B cell (primary cell): ENCODE measurements at regions not wholly inside any gene's neighbourhood (a gene's known extent, or its start where the extent isn't known, plus 50 kb on each side); places are given as distances from the start of the nearest gene placed in this dataset.

Source experiments
- ATAC-seq: fragments of 200-7000 bp; cut with Tn5 transposase; one replicate; pipeline ENCODE4 v1.10.0; 2021; ENCODE audit warnings: low read depth, mild to moderate bottlenecking, moderate number of reproducible peaks, moderate library complexity
- CTCF ChIA-PET: fragments of 350-600 bp; sonication (Branson Sonifier 250); formaldehyde crosslinking; loops from one replicate; lab custom pipeline; 2021; ENCODE audit warnings: antibody characterized with exemption, inconsistent platforms; lab: Charles Lee
- POLR2A ChIA-PET: fragments of 350-600 bp; sonication (Branson Sonifier 250); formaldehyde crosslinking; loops from one replicate; lab custom pipeline; 2021; ENCODE audit warnings: antibody characterized with exemption; lab: Charles Lee
- DNase-seq: peaks from one replicate; pipeline ENCODE4 v3.0.0; 2013
- H2AFZ ChIP-seq: 2 replicates; pipeline ENCODE4 v1.6.1; 2012; ENCODE audit warnings: mild to moderate bottlenecking, low read depth, low read length; ENCODE audit not compliant: insufficient read depth, poor library complexity, severe bottlenecking
- H3K27ac ChIP-seq, 2 donors: 1 replicate in 1 of 2; 2 replicates in 1 of 2; pipeline ENCODE4 v1.5.1; 2012 to 2013; ENCODE audit warnings: low read length in 2 of 2, mild to moderate bottlenecking in 2 of 2, moderate library complexity in 1 of 2
- H3K27me3 ChIP-seq, 4 experiments: fragments of 200-600 bp in 1 of 4; sonication (generic) in 1 of 4; replicated peaks in 1 of 4; 1 replicate in 2 of 4; 2 replicates in 2 of 4; pipeline versions ENCODE4 v1.6.1 to v1.7.0; 2013 to 2016; ENCODE audit warnings: low read length in 3 of 4, mild to moderate bottlenecking in 2 of 4, mixed read lengths in 1 of 4, moderate library complexity in 1 of 4; ENCODE audit not compliant: insufficient read depth in 4 of 4, control insufficient read depth in 3 of 4; ENCODE audit errors: control extremely low read depth in 1 of 4
- H3K36me3 ChIP-seq, 2 experiments: replicated peaks in 1 of 2; 1 replicate in 1 of 2; 2 replicates in 1 of 2; pipeline versions ENCODE4 v1.6.1 to v1.7.1; 2013; ENCODE audit warnings: low read length in 1 of 2; ENCODE audit not compliant: insufficient read depth in 2 of 2, control insufficient read depth in 1 of 2; ENCODE audit errors: control extremely low read depth in 1 of 2, extremely low read depth in 1 of 2
- H3K4me1 ChIP-seq, 2 donors: fragments of 200-600 bp in 1 of 2; sonication (generic) in 1 of 2; 1 replicate in 1 of 2; 2 replicates in 1 of 2; pipeline versions ENCODE4 v1.5.1 to v1.6.1; 2013 to 2017; ENCODE audit warnings: low read length in 2 of 2; ENCODE audit not compliant: control insufficient read depth in 2 of 2, insufficient read depth in 2 of 2
- H3K4me2 ChIP-seq: replicated peaks from 2 replicates; pipeline ENCODE3; 2012; ENCODE audit warnings: mild to moderate bottlenecking, low read depth, low read length; ENCODE audit not compliant: poor library complexity, severe bottlenecking
- H3K4me3 ChIP-seq, 5 experiments: fragments of 200-600 bp in 1 of 5; sonication (generic) in 1 of 5; 1 replicate in 3 of 5; 2 replicates in 2 of 5; pipeline versions ENCODE4 v1.5.1 to v1.7.0; 2011 to 2016; ENCODE audit warnings: low read length in 4 of 5, mild to moderate bottlenecking in 4 of 5, low read depth in 2 of 5, control low read depth in 1 of 5, moderate library complexity in 1 of 5; ENCODE audit not compliant: insufficient read depth in 1 of 5; ENCODE audit errors: control extremely low read depth in 1 of 5, extremely low read depth in 1 of 5
- H3K79me2 ChIP-seq: fragments of 200-600 bp; sonication (generic); one replicate; pipeline ENCODE4 v1.6.0; 2016; ENCODE audit warnings: low read length; ENCODE audit not compliant: control insufficient read depth, insufficient read depth
- H3K9ac ChIP-seq: fragments of 200-600 bp; sonication (generic); 2 replicates; pipeline ENCODE4 v1.6.1; 2017; ENCODE audit warnings: mild to moderate bottlenecking, low read length, moderate library complexity
- H3K9me3 ChIP-seq, 3 donors: one replicate each; pipeline versions ENCODE4 v1.6.1 to v1.7.1; 2013; ENCODE audit warnings: low read length in 2 of 3; ENCODE audit not compliant: control insufficient read depth in 2 of 3, insufficient read depth in 1 of 3; ENCODE audit errors: control extremely low read depth in 1 of 3
- H4K20me1 ChIP-seq: 2 replicates; pipeline ENCODE4 v1.6.0; 2012; ENCODE audit warnings: mild to moderate bottlenecking, low read length; ENCODE audit not compliant: insufficient read depth, control insufficient read depth, poor library complexity, severe bottlenecking
- H3K27ac Mint-ChIP-seq: one replicate; pipeline ENCODE4 v1.8.0; 2021; ENCODE audit warnings: mixed read lengths
- H3K27me3 Mint-ChIP-seq: one replicate; pipeline ENCODE4 v1.8.0; 2021; ENCODE audit warnings: mixed read lengths
- H3K4me1 Mint-ChIP-seq: one replicate; pipeline ENCODE4 v1.8.0; 2021; ENCODE audit warnings: mixed read lengths
- H3K4me3 Mint-ChIP-seq: one replicate; pipeline ENCODE4 v1.8.0; 2021; ENCODE audit warnings: mixed read lengths
- H3K9me3 Mint-ChIP-seq: one replicate; pipeline ENCODE4 v1.8.0; 2022; ENCODE audit warnings: mixed read lengths; ENCODE audit not compliant: insufficient read depth
- EZH2 ChIP-seq: IDR thresholded peaks from 2 replicates; pipeline ENCODE4 v1.6.1; 2012; ENCODE audit warnings: borderline replicate concordance, low read depth, mild to moderate bottlenecking, moderate library complexity, low read length; ENCODE audit not compliant: insufficient read depth, poor library complexity, severe bottlenecking
- WGBS: methylation state at CpG from one replicate; pipeline ENCODE4 v1.1.5; 2013; ENCODE audit warnings: missing lambda C conversion rate; ENCODE audit not compliant: insufficient coverage; 5-methylcytosine and 5-hydroxymethylcytosine counted together
- intact Hi-C: fragments of 100-400 bp; cut with micrococcal nuclease; formaldehyde crosslinking; loops from one replicate; pipeline ENCODE4 v1.10.0; 2022
- TF ChIP-seq, protein P1 (sequence below): fragments of 200-600 bp; IDR thresholded peaks from one replicate; pipeline ENCODE4 v1.8.0; 2022; ENCODE audit warnings: antibody characterized with exemption, mild to moderate bottlenecking

DNA sequence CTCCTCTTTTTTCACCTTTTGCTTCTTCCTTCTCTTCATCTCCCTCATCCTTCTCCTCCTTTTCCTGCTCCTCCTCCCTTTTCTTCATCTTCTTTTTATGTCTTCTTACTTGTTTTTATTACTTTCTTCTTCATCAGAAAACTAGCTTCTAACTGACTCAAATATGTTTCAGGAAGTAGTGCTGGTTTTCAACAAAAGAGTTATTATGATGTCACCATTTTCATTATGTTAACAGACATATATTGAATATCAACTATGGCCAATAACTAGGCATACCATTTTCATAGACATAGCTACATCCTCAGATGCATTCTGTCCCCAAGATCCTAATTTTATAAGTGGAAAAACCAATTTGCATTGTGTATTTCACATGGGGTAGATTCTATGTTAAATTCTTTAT is 252.9 kb upstream of the PAPPA start:
- Histone ChIP-seq H3K27ac (no peak overlapping the region), H3K27me3 (no peaks in the 10 kb centered on the region), H2AFZ (no peak overlapping the region), H3K36me3 (no peaks in the 10 kb centered on the region), H3K9me3 (no peaks in the 10 kb centered on the region), H3K4me2 (no peak overlapping the region), H3K79me2 (no peaks in the 10 kb centered on the region), H3K9ac (no peak overlapping the region), H3K4me3 (no peak overlapping the region), H4K20me1 (no peaks in the 10 kb centered on the region), H3K4me1 (no peaks in the 10 kb centered on the region)
- intact Hi-C loops, result no loop called here
- H3K4me3 Mint-ChIP-seq, result no peak overlapping the region
- H3K27ac Mint-ChIP-seq, result no peak overlapping the region
- peaks cover 3% of the 10 kb centered on the region for H3K9me3 Mint-ChIP-seq
- no peak for DNase-seq
- no peaks in the 10 kb centered on the region for H3K4me1 Mint-ChIP-seq
- ChIA-PET POLR2A (no interaction called here), CTCF (interaction anchor here (1.4 kb wide), 1 partner anchor 11 kb away, joined by 3 read pairs; no protein-coding TSS in a partner anchor)
- no peaks in the 10 kb centered on the region for H3K27me3 Mint-ChIP-seq
- TF ChIP-seq, protein P1, sequence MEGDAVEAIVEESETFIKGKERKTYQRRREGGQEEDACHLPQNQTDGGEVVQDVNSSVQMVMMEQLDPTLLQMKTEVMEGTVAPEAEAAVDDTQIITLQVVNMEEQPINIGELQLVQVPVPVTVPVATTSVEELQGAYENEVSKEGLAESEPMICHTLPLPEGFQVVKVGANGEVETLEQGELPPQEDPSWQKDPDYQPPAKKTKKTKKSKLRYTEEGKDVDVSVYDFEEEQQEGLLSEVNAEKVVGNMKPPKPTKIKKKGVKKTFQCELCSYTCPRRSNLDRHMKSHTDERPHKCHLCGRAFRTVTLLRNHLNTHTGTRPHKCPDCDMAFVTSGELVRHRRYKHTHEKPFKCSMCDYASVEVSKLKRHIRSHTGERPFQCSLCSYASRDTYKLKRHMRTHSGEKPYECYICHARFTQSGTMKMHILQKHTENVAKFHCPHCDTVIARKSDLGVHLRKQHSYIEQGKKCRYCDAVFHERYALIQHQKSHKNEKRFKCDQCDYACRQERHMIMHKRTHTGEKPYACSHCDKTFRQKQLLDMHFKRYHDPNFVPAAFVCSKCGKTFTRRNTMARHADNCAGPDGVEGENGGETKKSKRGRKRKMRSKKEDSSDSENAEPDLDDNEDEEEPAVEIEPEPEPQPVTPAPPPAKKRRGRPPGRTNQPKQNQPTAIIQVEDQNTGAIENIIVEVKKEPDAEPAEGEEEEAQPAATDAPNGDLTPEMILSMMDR, result no peak
- TF ChIP-seq EZH2, result no peak
- ATAC-seq, result no peak

DNA sequence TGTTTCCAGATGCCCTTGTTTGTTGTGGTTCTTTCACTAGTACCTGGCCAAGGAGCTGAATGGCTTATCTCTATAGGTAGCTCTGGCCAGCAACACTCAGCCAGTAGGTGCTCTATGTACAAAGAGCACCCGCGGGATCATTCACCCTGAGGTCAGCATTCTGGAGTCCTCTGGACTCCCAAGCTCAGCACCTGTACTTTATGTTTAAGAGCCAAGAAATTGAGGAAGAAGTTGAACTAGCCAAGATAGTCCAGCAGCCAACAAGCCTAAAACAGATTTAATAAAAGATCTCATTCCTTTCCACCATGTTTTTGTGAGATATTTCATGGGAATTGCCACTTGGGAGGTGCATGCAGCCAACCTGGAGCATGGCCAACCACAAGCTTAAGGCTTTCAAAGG is 242.6 kb upstream of the PAPPA start:
- CTCF ChIA-PET, result no interaction called here
- H3K79me2 ChIP-seq, result no peaks in the 10 kb centered on the region
- H3K4me1 ChIP-seq, result no peaks in the 10 kb centered on the region
- POLR2A ChIA-PET, result no interaction called here
- DNase-seq (no peak), ATAC-seq (no peak)
- 94% methylated on average over 2 of the region's 2 CpGs for WGBS
- Mint-ChIP-seq H3K27ac (no peak overlapping the region), H3K4me3 (no peak overlapping the region), H3K27me3 (no peaks in the 10 kb centered on the region), H3K9me3 (no peaks in the 10 kb centered on the region), H3K4me1 (no peaks in the 10 kb centered on the region)
- H3K27ac ChIP-seq, result no peak overlapping the region
- H3K36me3 ChIP-seq, result no peaks in the 10 kb centered on the region
- TF ChIP-seq, protein P1, result no peak
- TF ChIP-seq EZH2, result no peak
- H3K9ac ChIP-seq, result no peak overlapping the region
- no peaks in the 10 kb centered on the region for H3K27me3 ChIP-seq
- H3K4me3 ChIP-seq, result no peak overlapping the region
- H2AFZ ChIP-seq, result no peak overlapping the region
- H3K4me2 ChIP-seq, result no peak overlapping the region
- intact Hi-C loops, result no loop called here
- H3K9me3 ChIP-seq, result no peaks in the 10 kb centered on the region
- H4K20me1 ChIP-seq, result no peaks in the 10 kb centered on the region
